Stimulated activated naive B cell treated with anti-CD40 and anti-IgM and Interleukin-4, amounts not matched to agents 10 μg/mL and 1 μg/mL and 100 μg/mL, for 72 hours (primary cell): ENCODE measurements at regions not wholly inside any gene's neighbourhood (a gene's known extent, or its start where the extent isn't known, plus 50 kb on each side); places are given as distances from the start of the nearest gene placed in this dataset.

ENCODE experiments used
- ATAC-seq, 2 donors: fragments of 150-1000 bp; cut with Tn5 transposase; replicated peaks; 2 replicates each; pipeline ENCODE4 v1.10.0; 2021; ENCODE audit warnings: moderate library complexity in 1 of 2
- DNase-seq: peaks from one replicate; pipeline ENCODE4 v3.0.0; 2021
- H3K27ac Mint-ChIP-seq: one replicate; pipeline ENCODE4 v1.8.0; 2022; ENCODE audit warnings: mild to moderate bottlenecking, mixed read lengths
- H3K27me3 Mint-ChIP-seq, 2 donors: one replicate each; pipeline ENCODE4 v1.8.0; 2022; ENCODE audit warnings: mixed read lengths in 2 of 2
- H3K36me3 Mint-ChIP-seq, 2 donors: one replicate each; pipeline ENCODE4 v1.8.0; 2022; ENCODE audit warnings: mixed read lengths in 2 of 2, mild to moderate bottlenecking in 1 of 2
- H3K4me1 Mint-ChIP-seq, 2 donors: one replicate each; pipeline ENCODE4 v1.8.0; 2022; ENCODE audit warnings: mixed read lengths in 2 of 2, mild to moderate bottlenecking in 1 of 2
- H3K4me3 Mint-ChIP-seq, 2 donors: one replicate each; pipeline ENCODE4 v1.8.0; 2022; ENCODE audit warnings: mild to moderate bottlenecking in 2 of 2, mixed read lengths in 2 of 2, moderate library complexity in 1 of 2
- H3K9me3 Mint-ChIP-seq, 2 donors: one replicate each; pipeline ENCODE4 v1.8.0; 2022; ENCODE audit warnings: mixed read lengths in 2 of 2, mild to moderate bottlenecking in 1 of 2

- no peak overlapping the region for H3K4me3 Mint-ChIP-seq
- H3K9me3 Mint-ChIP-seq, result no peaks in the 10 kb centered on the region
- no peak for DNase-seq
- no peaks in the 10 kb centered on the region for H3K36me3 Mint-ChIP-seq
- ATAC-seq, result no peak
- H3K27me3 Mint-ChIP-seq, result peaks cover 0 to 13% of the 10 kb centered on the region in 2 donors
- no peak overlapping the region for H3K27ac Mint-ChIP-seq
- no peaks in the 10 kb centered on the region for H3K4me1 Mint-ChIP-seq
Measured at GRCh38 chr12:65614259-65614889, 209.9 kb upstream of the HMGA2 start.

GRCh38 chr12:65615118-65615517 lies 209.2 kb upstream of the HMGA2 start:
- Mint-ChIP-seq H3K4me3 (no peak overlapping the region), H3K36me3 (no peaks in the 10 kb centered on the region), H3K4me1 (no peaks in the 10 kb centered on the region), H3K27ac (no peak overlapping the region), H3K9me3 (no peaks in the 10 kb centered on the region), H3K27me3 (peaks cover 0 to 13% of the 10 kb centered on the region in 2 donors)
- no peak for DNase-seq
- no peak for ATAC-seq

DNA sequence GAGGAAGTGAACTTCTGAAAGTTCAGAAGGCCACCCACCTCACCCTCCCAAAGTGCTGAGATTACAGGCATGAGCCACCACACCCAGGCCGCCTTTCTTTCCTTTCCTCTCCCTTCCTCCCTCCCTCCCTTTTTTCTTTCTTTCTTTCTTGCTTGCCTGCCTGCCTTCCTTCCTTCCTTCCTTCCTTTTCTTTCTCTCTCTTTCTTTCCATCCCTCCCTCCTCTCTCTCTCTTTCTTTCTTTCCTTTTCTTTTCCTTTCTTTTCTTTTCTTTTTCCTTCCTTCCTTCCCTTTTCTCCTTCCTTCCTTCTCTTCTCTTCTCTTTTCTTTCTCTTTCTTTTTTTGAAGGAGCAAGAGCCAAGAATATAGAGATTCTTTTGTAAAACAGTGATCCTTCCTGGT lies 208.3 kb upstream of the HMGA2 start:
- no peak overlapping the region for H3K27ac Mint-ChIP-seq
- no peaks in the 10 kb centered on the region for H3K36me3 Mint-ChIP-seq
- no peak for ATAC-seq
- no peaks in the 10 kb centered on the region for H3K4me1 Mint-ChIP-seq
- DNase-seq, result no peak
- H3K4me3 Mint-ChIP-seq, result no peak overlapping the region
- H3K27me3 Mint-ChIP-seq, result peaks cover 0 to 13% of the 10 kb centered on the region in 2 donors
- no peaks in the 10 kb centered on the region for H3K9me3 Mint-ChIP-seq

GRCh38 chr12:65618588-65618987 lies 205.7 kb upstream of the HMGA2 start:
- no peak overlapping the region for H3K4me3 Mint-ChIP-seq
- ATAC-seq (no peak), DNase-seq (no peak)
- H3K4me1 Mint-ChIP-seq, result no peaks in the 10 kb centered on the region
- H3K27ac Mint-ChIP-seq, result no peak overlapping the region
- no peaks in the 10 kb centered on the region for H3K36me3 Mint-ChIP-seq
- H3K27me3 Mint-ChIP-seq, result peaks cover 5 to 10% of the 10 kb centered on the region in 2 donors
- H3K9me3 Mint-ChIP-seq, result no peaks in the 10 kb centered on the region

DNA sequence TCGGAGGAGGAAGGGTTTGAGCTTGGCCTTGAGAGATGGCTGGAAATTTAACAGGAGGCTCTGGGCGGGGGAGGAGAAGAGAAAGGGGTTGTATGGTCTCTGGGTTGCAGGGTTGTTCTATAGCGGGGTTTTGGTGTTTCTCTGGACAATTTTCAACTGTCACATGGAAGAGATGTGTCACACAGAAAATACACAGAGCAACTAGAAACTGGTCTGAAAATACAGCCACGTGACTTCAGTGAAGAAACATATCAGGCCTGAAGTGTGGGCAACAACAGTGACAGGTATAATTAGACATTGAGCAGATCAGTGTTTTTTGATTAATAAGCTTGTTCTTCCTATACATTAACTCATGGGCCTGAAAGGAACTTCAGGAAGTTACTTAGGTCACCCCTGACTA lies 205.3 kb upstream of the HMGA2 start:
- ATAC-seq (no peak), DNase-seq (no peak)
- Mint-ChIP-seq H3K9me3 (no peaks in the 10 kb centered on the region), H3K4me1 (no peaks in the 10 kb centered on the region), H3K27me3 (peaks cover 9% of the 10 kb centered on the region in 2 donors), H3K4me3 (no peak overlapping the region), H3K36me3 (no peaks in the 10 kb centered on the region), H3K27ac (no peak overlapping the region)

GRCh38 chr12:65620046-65620445 lies 204.2 kb upstream of the HMGA2 start:
- H3K27me3 Mint-ChIP-seq, result peaks cover 4 to 12% of the 10 kb centered on the region in 2 donors
- DNase-seq (no peak), ATAC-seq (no peak)
- no peaks in the 10 kb centered on the region for H3K9me3 Mint-ChIP-seq
- no peak overlapping the region for H3K4me3 Mint-ChIP-seq
- H3K36me3 Mint-ChIP-seq, result no peaks in the 10 kb centered on the region
- no peak overlapping the region for H3K27ac Mint-ChIP-seq
- no peaks in the 10 kb centered on the region for H3K4me1 Mint-ChIP-seq

GRCh38 chr12:65622056-65622455 lies 202.2 kb upstream of the HMGA2 start:
- Mint-ChIP-seq H3K27me3 (peaks cover 0 to 12% of the 10 kb centered on the region in 2 donors), H3K4me3 (no peak overlapping the region), H3K27ac (no peak overlapping the region), H3K4me1 (no peaks in the 10 kb centered on the region), H3K36me3 (no peaks in the 10 kb centered on the region), H3K9me3 (no peaks in the 10 kb centered on the region)
- ATAC-seq (no peak), DNase-seq (no peak)

DNA sequence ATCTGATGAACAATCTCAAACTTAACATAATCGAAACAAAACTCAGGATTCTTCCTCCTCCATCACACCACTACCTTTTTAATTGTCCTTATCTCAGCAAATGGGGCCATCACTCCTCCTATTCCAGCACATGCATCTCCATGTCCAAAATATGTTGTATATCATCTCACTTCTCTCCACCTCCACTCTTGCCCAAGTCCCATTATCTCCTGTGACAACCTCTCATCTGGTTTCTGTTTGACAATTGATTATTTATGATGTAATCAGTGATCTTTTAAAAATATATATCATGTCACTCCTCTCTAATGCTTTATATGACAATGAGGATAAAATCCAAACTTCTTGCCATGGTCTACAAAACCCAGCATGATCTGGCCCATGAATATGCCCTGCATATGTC lies 200.8 kb upstream of the HMGA2 start:
- H3K4me1 Mint-ChIP-seq, result no peaks in the 10 kb centered on the region
- no peaks in the 10 kb centered on the region for H3K9me3 Mint-ChIP-seq
- no peaks in the 10 kb centered on the region for H3K36me3 Mint-ChIP-seq
- H3K27ac Mint-ChIP-seq, result no peak overlapping the region
- DNase-seq (no peak), ATAC-seq (no peak)
- H3K4me3 Mint-ChIP-seq, result no peak overlapping the region
- peaks cover 0 to 12% of the 10 kb centered on the region in 2 donors for H3K27me3 Mint-ChIP-seq

DNA sequence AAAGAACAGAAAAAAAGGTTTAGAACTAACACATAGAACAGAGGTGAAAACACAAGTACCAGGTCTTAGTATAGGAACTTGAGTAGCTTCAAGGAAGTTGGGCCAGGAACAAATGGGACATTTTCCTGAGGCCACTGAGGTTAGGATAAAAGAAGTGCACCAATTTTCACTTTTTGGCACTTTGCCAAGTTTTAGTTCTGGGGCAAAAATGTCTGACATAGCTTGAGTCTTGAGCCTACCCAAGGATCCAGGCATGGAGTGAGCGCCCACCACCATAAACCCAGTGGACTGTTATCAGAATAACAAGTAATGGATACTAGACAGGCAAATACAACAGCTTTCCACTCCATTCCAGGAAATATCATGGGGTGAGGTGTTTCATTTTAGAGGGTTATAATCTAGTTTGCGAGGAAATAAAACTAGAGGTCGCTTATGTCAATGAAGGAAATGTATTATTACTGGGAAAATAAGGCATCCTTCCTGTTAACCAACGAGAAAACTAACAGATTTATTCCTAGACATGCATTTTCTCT lies 199.7 kb upstream of the HMGA2 start:
- Mint-ChIP-seq H3K27me3 (peaks cover 0 to 12% of the 10 kb centered on the region in 2 donors), H3K36me3 (no peaks in the 10 kb centered on the region), H3K9me3 (no peaks in the 10 kb centered on the region), H3K4me3 (no peak overlapping the region), H3K27ac (no peak overlapping the region), H3K4me1 (no peaks in the 10 kb centered on the region)
- no peak for DNase-seq
- ATAC-seq, result no peak

DNA sequence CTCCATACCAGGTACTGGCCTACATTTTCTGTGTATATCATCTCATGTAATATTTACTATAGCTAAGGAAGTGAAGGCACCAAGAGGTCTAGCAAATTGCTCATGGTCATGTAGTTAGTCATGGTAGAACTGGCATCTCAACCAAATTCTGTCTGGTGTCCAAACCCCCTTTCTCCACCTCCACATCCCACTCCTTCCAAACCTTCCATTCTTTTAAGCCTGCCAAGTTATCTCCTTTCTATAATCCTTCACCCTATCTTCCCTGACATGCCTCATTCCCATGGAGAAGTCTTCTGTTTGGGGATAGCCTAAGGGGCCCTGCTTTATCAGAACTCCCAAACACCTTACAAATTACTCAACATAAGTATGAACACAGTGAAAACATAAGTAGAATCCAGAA lies 196.2 kb upstream of the HMGA2 start:
- Mint-ChIP-seq H3K27me3 (peaks cover 4 to 12% of the 10 kb centered on the region in 2 donors), H3K27ac (no peak overlapping the region), H3K4me1 (no peaks in the 10 kb centered on the region), H3K9me3 (peaks cover 0 to 1% of the 10 kb centered on the region in 2 donors), H3K36me3 (no peaks in the 10 kb centered on the region), H3K4me3 (no peak overlapping the region)
- no peak for ATAC-seq
- DNase-seq, result no peak

- H3K4me3 Mint-ChIP-seq, result no peak overlapping the region
- no peak for ATAC-seq
Measured at GRCh38 chr12:65630555-65630954, 193.7 kb upstream of the HMGA2 start.

GRCh38 chr12:65631621-65632111 lies 192.6 kb upstream of the HMGA2 start:
- H3K4me3 Mint-ChIP-seq, result no peak overlapping the region
- H3K9me3 Mint-ChIP-seq, result peaks cover 0 to 1% of the 10 kb centered on the region in 2 donors
- DNase-seq (no peak), ATAC-seq (no peak)
- no peaks in the 10 kb centered on the region for H3K36me3 Mint-ChIP-seq
- H3K27ac Mint-ChIP-seq, result no peak overlapping the region
- no peaks in the 10 kb centered on the region for H3K4me1 Mint-ChIP-seq
- H3K27me3 Mint-ChIP-seq, result peaks cover 0 to 4% of the 10 kb centered on the region in 2 donors

More at GRCh38 chr12:65630555-65630954, 193.7 kb upstream of the HMGA2 start:
- Mint-ChIP-seq H3K4me1 (no peaks in the 10 kb centered on the region), H3K27ac (no peak overlapping the region), H3K9me3 (peaks cover 0 to 1% of the 10 kb centered on the region in 2 donors), H3K36me3 (no peaks in the 10 kb centered on the region), H3K27me3 (peaks cover 0 to 4% of the 10 kb centered on the region in 2 donors)
- no peak for DNase-seq

DNA sequence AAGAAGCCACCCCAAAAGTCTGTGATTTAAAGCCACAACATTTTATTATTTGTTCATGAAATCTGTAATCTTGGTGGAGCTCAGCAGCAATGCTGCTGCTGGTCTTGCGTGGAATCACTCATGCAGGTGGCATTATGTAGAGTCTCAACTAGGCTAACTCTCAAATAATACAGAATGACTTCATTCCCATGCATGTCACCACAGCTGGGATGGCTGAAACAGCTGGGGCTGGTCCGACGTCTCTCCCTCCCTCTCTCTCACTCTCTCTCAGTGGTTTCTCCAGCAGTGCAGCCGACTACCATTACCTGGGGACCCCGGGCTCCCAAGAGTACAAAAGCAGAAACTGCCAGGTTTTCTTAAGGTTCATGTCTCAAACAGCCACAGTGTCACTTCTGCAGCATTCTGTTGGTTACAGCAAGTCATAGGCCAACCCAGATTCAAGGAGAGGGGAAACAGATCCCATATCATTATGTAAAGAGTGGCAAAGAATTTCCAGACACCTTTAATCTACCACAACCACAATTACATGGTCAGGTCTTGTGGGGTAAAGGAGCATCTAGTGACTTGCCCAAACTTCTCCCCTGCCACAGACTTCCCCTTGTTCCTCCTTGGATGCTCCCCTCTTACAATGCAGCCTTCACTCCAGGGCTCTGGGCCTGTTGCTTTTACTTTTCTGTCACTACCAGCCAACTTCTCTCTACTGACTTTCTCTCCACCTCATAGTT lies 192.0 kb upstream of the HMGA2 start:
- Mint-ChIP-seq H3K36me3 (no peaks in the 10 kb centered on the region), H3K4me1 (no peaks in the 10 kb centered on the region), H3K4me3 (no peak overlapping the region), H3K27me3 (peaks cover 0 to 4% of the 10 kb centered on the region in 2 donors), H3K27ac (no peak overlapping the region), H3K9me3 (peaks cover 0 to 1% of the 10 kb centered on the region in 2 donors)
- ATAC-seq (no peak), DNase-seq (no peak)

- DNase-seq (no peak), ATAC-seq (no peak)
- Mint-ChIP-seq H3K4me3 (no peak overlapping the region), H3K27me3 (peaks cover 0 to 4% of the 10 kb centered on the region in 2 donors), H3K36me3 (no peaks in the 10 kb centered on the region), H3K9me3 (peaks cover 0 to 1% of the 10 kb centered on the region in 2 donors), H3K27ac (no peak overlapping the region), H3K4me1 (no peaks in the 10 kb centered on the region)
Measured at GRCh38 chr12:65634061-65634460, 190.2 kb upstream of the HMGA2 start.
